Peyer's patch (tissue), 4 donors: ENCODE measurements at regions not wholly inside any gene's neighbourhood (a gene's known extent, or its start where the extent isn't known, plus 50 kb on each side); places are given as distances from the start of the nearest gene placed in this dataset.

ENCODE experiments used
- CTCF ChIP-seq, 6 experiments: fragments of 450-650 bp in 4 of 6; fragments of 200-600 bp in 2 of 6; sonication (generic) in 1 of 6; IDR thresholded peaks; one replicate each; pipeline ENCODE4 v1.5.1; 2017 to 2019; ENCODE audit warnings: antibody characterized with exemption in 6 of 6, mild to moderate bottlenecking in 3 of 6, moderate library complexity in 1 of 6
- POLR2A ChIP-seq, 2 donors: fragments of 450-650 bp; IDR thresholded peaks; one replicate each; pipeline ENCODE4 v1.5.1; 2017; ENCODE audit warnings: antibody characterized with exemption in 2 of 2, mild to moderate bottlenecking in 2 of 2, moderate library complexity in 2 of 2

GRCh38 chr1:72397786-72398185, 115.4 kb upstream of the NEGR1 start:
- TF ChIP-seq CTCF (IDR thresholded peaks at IDR 0.05) (no peak), POLR2A (IDR thresholded peaks at IDR 0.05) (no peak)
